Kidney (tissue), 13 donors: ENCODE measurements at regions not wholly inside any gene's neighbourhood (a gene's known extent, or its start where the extent isn't known, plus 50 kb on each side); places are given as distances from the start of the nearest gene placed in this dataset.

ENCODE experiments used
- DNase-seq, 5 donors: peaks; one replicate each; pipeline ENCODE4 v3.0.0-alpha.2; 2013 to 2020
- FAIRE-seq: peaks from 2 replicates; lab custom pipeline; 2012; peaks lifted over from hg19 to GRCh38; lab: Jason Lieb, UNC
- H3K27ac ChIP-seq, 2 donors: one replicate each; pipeline ENCODE4 v1.7.0; 2013; ENCODE audit warnings: low read depth in 2 of 2, low read length in 2 of 2, inconsistent platforms in 1 of 2
- H3K27me3 ChIP-seq: one replicate; pipeline ENCODE4 v1.7.1; 2013; ENCODE audit warnings: low read length, inconsistent platforms; ENCODE audit not compliant: control insufficient read depth, insufficient read depth
- H3K36me3 ChIP-seq, 3 donors: one replicate each; pipeline versions ENCODE4 v1.7.0 to v1.7.1; 2013; ENCODE audit warnings: low read length in 3 of 3, control low read depth in 1 of 3, inconsistent platforms in 1 of 3; ENCODE audit not compliant: insufficient read depth in 3 of 3, control insufficient read depth in 2 of 3
- H3K4me1 ChIP-seq, 3 donors: one replicate each; pipeline versions ENCODE4 v1.7.0 to v1.7.1; 2013; ENCODE audit warnings: low read length in 3 of 3, inconsistent platforms in 1 of 3, low read depth in 1 of 3; ENCODE audit not compliant: control insufficient read depth in 2 of 3, insufficient read depth in 2 of 3
- H3K4me3 ChIP-seq, 3 donors: one replicate each; pipeline versions ENCODE4 v1.7.0 to v1.8.1; 2013; ENCODE audit warnings: low read length in 3 of 3, control low read depth in 1 of 3, inconsistent platforms in 1 of 3
- H3K9ac ChIP-seq, 3 donors: one replicate each; pipeline versions ENCODE4 v1.7.0 to v1.7.1; 2013; ENCODE audit warnings: low read length in 3 of 3, control low read depth in 1 of 3, inconsistent platforms in 1 of 3
- H3K9me3 ChIP-seq, 3 donors: one replicate each; pipeline versions ENCODE4 v1.7.0 to v1.7.1; 2013; ENCODE audit warnings: low read length in 3 of 3, control low read depth in 1 of 3, inconsistent platforms in 1 of 3; ENCODE audit not compliant: control insufficient read depth in 2 of 3, insufficient read depth in 1 of 3
- intact Hi-C: fragments of 100-400 bp; cut with DNase I; formaldehyde crosslinking; loops from one replicate; pipeline ENCODE4 v1.11.1; 2022
- TF ChIP-seq, protein P1 (sequence below): IDR thresholded peaks from 3 replicates; pipeline ENCODE4 v1.5.1; 2012; ENCODE audit warnings: mild to moderate bottlenecking, moderate library complexity, borderline replicate concordance; ENCODE audit not compliant: insufficient read depth; ENCODE audit errors: extremely low read depth
- donor health status: control.
- donor health status: control.
- donor health status: control.
- donor health status: control.
- donor health status: control.
- donor health status: DM: yes; HTN: yes; CAD: no.
- donor health status: Normal renal cell carcinoma (clear cell type).

DNA sequence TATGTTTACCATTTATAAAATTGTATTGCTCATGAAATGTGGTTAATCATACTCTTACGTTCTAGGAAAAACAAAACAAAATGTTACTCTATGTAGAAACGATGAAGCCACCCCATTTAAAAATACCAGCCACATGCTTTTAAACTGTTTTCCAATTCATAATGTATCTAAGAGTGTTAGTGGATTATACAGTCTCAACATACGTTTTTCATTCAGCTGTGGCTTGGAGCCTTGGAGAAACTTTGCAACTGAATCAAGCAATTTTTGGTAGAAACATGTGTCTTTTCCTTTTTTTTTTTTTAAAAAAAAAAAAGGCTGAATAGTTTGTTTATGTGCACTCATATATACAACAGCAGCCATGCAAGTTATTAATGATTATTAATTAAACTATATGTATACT lies 378.0 kb upstream of the SEMA3D start:
- H3K4me3 ChIP-seq = no peak overlapping the region
- no peaks in the 10 kb centered on the region for H3K36me3 ChIP-seq
- DNase-seq (no peak), FAIRE-seq (no peak)
- intact Hi-C loops = no loop called here
- H3K9ac ChIP-seq = no peak overlapping the region
- TF ChIP-seq, protein P1, sequence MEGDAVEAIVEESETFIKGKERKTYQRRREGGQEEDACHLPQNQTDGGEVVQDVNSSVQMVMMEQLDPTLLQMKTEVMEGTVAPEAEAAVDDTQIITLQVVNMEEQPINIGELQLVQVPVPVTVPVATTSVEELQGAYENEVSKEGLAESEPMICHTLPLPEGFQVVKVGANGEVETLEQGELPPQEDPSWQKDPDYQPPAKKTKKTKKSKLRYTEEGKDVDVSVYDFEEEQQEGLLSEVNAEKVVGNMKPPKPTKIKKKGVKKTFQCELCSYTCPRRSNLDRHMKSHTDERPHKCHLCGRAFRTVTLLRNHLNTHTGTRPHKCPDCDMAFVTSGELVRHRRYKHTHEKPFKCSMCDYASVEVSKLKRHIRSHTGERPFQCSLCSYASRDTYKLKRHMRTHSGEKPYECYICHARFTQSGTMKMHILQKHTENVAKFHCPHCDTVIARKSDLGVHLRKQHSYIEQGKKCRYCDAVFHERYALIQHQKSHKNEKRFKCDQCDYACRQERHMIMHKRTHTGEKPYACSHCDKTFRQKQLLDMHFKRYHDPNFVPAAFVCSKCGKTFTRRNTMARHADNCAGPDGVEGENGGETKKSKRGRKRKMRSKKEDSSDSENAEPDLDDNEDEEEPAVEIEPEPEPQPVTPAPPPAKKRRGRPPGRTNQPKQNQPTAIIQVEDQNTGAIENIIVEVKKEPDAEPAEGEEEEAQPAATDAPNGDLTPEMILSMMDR = no peak
- no peak overlapping the region for H3K27ac ChIP-seq
- H3K4me1 ChIP-seq = no peaks in the 10 kb centered on the region
- H3K9me3 ChIP-seq = no peaks in the 10 kb centered on the region
- H3K27me3 ChIP-seq = no peaks in the 10 kb centered on the region

DNA sequence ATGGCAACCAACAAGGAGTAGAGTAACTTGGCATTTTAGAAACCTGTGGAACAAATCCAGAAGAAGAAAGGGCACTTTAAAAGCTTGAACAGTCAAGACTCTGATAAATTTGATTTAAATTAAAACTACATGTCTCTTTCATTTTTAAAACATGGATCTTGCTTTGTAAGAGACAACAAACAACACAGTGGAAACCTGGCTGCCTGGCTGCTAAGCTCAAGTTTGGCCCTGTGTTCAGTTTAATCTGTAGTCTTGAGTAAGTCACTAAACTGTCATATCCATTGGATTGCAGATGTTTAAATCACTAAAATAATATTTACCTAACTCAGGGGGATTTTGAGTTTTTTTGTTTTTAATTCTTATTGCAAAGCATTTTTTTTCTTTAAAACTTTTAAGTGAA lies 374.9 kb upstream of the SEMA3D start:
- FAIRE-seq (no peak), DNase-seq (no peak)
- Histone ChIP-seq H3K9me3 (no peaks in the 10 kb centered on the region), H3K27me3 (no peaks in the 10 kb centered on the region), H3K27ac (no peak overlapping the region), H3K4me1 (no peaks in the 10 kb centered on the region), H3K36me3 (no peaks in the 10 kb centered on the region), H3K9ac (no peak overlapping the region), H3K4me3 (no peak overlapping the region)
- TF ChIP-seq, protein P1 = no peak
- intact Hi-C loops = no loop called here

DNA sequence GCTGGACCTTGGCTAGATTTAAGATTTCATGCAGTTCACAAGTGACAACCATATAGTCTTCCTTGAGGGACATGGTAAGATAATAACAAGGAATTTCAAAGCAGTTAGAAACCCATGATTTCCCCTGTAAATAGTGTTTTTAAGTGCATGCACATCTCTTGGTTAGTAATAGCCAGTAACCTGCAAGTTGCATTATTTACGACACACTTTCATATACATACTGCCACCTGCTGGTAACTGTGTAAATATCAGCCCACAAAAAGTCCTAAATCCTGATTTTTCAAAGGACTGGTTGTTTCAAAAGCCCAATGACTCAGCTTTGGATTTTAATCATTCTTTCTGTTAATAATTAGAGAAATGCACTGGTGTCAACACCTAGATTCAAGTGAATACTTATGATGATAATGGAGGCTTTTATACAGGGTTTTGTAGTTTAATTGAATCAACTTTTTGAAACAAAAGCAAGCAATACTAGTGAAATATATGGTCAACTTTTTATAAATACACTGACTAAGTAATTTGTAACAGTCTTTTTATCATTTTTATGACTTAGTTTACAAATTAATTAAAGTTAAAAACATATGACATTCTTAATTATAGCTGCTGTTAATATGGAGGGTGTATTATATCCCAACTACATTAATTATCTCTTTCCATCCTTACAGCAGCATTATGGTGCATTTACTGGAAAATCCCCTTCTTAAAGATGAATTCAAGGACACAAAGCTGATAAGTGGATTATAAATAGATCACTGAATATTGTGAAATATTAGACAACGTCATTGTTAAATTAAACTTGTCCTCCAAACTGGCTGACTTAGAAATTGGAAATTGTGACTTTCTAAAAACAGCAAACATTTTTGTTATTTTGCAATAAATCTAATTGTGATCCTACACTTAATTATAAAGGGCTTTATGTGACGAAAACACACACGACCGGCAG lies 367.7 kb upstream of the SEMA3D start:
- H3K27ac ChIP-seq = no peak overlapping the region
- H3K9ac ChIP-seq = no peak overlapping the region
- H3K9me3 ChIP-seq = no peaks in the 10 kb centered on the region
- intact Hi-C loops = loop anchor here (10.0 kb wide), 1 partner anchor 510 kb away; no protein-coding TSS in a partner anchor
- H3K27me3 ChIP-seq = no peaks in the 10 kb centered on the region
- peak in 3 of 5 donors; percentile 31 to 85 (median 78) for DNase-seq
- H3K4me1 ChIP-seq = no peaks in the 10 kb centered on the region
- H3K4me3 ChIP-seq = no peak overlapping the region
- peak; percentile 86 for FAIRE-seq
- TF ChIP-seq, protein P1 = peak; percentile 69
- no peaks in the 10 kb centered on the region for H3K36me3 ChIP-seq
